ENCODE measurements at regions not wholly inside any gene's neighbourhood (a gene's known extent, or its start where the extent isn't known, plus 50 kb on each side); places are given as distances from the start of the nearest gene placed in this dataset.

DNA sequence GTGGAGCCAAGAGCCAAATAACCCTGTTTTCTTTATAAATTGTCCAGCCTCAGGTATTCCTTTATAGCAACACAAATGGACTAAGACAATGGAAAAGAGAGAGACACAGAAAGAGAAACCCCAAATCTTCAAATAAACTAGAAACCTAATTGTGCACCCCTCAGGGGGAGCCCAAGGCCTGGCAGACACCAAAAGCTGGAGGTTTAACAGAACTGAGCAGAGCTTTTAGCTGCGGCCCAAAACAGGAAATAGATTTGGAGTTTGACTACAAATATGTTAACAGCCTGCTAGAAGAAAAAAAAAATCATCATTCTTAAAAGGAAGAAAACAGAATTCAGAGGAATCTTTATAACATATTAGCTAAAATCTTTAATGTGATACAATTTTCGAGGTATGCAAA, 1135.0 kb downstream of the GATA3 start:
- no peak for FAIRE-seq

DNA sequence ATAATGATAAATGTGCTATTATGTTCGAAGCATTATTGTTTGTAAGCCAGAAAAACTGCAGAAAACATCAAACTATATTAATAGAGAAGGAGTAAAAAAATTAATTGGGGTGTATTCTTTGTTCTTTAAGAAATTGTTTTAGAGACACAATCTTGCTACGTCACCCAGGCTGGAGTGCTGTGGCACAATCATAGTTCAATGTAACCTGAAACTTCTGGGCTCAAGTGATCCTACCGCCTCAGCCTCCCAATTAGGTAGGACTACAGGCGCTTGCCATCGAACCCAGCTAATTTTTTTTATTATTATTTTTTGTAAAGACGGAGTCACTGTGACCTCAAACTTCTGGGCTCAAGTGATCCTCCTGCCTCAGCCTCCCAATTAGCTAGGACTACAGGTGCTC, 1138.6 kb downstream of the GATA3 start:
- FAIRE-seq = no peak

DNA sequence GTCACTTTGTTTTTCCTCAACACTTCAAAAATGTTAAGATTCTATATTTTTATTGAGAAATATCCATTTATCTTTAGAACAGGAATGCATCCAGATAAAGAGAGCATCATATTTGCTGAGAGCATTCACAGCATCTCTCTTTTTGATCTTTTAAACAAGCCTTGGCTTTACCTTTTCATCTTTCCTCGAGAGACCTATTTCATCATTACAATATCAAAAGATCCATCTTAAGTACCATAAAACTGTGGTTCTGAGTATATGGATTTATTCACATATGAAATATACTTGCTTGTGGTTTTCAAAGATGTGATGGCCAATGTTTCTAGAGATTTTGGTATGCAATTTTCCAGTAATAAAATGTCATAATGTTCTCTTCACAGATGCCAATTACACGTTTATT, 1140.9 kb downstream of the GATA3 start:
- FAIRE-seq = no peak

DNA sequence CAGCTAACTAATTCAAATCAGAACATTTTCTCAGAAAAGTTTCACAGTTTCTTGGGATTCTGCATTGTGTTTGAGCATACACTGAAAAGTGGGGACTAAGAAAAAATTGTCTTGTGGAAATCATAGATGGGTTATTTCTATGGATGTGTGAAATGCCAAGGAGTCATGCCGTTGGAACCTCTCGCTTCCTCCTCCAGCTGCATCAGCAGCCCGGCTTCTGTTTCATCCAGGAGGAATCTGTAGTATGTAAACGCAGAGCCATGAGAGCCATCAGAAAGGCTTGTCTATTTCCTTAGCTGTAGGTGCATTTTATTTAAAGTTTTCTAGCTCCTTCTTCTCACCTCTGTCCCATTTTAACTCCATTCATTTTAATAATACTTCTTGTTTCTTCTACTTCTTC, 1144.1 kb downstream of the GATA3 start:
- no peak for FAIRE-seq

DNA sequence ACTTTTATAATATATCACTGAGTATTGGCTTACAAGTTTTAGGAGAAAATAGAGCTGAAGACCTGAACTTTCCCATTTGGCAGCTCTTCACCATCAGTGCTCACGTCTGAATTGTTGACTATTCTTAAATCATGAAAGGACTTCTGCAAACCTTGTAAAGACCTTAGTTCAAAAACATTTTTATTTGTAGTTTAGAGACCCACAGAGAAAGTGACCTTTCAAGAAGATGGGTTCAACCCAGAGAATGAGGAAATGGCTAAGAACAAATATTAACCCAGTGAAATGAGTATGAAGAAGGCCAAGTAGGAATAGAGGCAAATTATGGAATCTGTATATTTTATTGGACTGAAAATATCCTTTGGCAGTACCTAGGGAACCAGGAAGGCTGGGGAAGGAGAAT, 1151.1 kb downstream of the GATA3 start:
- no peak for FAIRE-seq

DNA sequence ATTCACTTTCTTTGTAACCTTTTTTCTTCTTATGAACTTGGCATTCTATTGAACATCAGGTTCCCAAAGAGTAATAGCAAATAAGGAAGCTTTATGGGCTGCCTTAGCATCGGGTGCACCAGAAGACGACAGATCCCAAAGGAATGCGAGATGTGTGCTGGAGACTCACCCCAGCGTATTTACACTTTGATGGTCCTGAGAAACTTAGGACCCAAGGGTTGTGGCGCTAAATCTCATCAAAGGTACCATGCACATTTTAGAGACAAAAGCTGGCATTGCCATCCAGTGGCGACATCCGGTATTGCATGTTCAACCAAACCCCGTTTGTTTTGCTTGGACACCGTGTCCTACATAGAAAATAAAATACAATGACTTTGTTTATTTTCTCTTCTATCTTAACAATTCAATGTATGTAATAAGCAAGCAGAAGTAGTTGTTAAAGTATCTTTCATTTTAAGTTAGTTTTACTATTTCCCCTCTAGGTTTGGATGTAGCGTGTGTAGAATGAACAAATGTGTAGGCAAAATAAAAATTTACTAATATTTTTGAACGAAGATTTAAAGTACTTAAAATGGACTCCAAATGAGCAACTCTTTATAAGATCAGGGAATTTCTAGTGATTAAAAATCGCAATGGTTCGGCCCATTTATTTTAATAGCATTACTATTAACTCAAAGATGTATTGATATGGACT, 1154.8 kb downstream of the GATA3 start:
- FAIRE-seq = peak; percentile 96

DNA sequence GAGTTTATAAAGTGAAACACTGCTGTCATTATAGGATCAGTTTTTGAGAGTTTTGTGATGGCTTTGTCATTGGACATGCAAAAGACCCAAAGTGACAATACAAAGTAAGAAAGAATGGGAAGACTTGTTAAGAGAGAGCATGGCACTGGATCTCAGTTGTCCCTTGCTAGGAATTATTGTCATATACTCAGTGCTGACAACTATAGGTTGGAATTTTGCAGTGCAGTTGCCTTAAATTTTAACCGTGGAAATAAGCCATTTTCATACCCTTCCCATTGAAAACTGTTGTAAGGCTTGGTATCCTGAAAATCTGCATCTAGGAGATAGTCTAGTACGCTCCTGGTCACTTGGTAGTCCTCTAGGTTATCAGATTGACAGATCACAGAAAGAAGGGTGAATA, 1156.7 kb downstream of the GATA3 start:
- FAIRE-seq = no peak

DNA sequence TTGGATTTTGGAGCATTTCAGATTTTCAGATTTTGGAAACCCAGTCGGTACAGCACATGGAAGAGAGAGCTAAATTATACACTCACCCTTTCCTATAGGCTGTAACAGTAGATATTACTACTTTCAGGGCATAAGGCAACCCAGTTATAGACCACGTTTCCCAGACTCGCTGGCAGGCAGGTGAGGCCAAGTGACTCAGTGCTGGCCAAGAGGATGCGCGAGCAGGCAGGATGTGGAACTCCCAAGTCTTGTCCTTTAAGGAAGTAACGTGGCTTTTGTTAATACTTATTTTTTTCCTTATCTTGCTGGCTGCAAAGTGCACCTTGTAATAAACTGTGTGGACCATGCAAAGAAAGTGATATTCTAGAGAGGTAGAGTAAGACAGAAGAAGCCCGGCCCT, 1160.1 kb downstream of the GATA3 start:
- no peak for FAIRE-seq

DNA sequence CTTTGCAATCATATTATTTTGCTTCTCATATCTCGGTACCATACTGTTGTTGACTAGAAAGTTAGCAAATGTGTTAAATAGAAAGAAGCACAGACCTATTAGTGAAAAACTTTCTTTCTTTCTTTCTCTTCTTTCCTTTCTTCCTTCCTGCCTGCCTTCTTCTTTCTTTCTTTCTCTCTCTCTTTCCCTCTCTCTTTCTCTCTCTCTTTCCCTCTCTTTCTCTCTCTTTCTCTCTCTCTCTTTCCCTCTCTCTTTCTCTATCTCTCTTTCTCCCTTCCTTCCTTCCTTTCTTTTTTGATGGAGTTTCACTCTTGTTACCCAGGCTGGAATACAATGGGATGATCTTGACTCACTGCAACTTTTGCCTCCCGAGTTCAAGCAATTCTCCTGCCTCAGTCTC, 1160.6 kb downstream of the GATA3 start:
- FAIRE-seq = no peak

DNA sequence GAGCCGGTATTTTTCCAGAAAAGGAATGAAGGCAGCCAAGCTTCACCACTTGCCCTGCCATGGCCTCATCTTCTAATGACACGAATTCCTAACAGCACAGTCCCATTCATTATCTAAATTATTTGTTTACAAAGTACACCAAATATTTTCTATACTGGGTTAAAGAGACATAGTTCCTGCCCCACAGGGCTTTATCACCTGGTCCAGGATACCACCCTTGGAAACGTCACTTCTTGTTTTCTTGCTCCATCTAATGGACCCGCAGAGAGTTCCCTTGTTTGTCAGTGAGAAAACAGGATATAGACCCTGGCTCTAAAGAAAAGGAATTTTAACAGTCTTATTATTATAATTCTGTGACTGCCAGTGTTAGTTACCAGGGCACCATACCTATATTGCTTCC, 1165.4 kb downstream of the GATA3 start:
- FAIRE-seq = no peak

DNA sequence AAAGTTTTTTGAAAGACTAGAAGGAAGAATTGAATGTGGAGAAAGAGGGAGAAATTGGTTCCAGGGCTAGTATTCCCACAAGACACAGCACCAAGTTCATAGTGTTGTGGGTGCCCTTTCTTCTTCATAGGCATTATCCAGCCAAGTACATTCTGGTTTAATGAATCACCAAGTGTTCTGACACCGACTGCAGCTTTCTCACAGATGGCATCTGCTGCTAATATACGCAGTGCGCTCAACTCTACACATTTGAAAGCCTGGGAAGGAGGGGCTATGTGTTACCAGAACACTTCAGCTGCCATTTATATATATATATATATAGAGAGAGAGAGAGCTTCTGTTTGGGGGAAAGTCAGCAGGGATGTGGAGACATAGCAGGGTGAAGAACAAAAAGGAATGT, 1168.4 kb downstream of the GATA3 start:
- no peak for FAIRE-seq

DNA sequence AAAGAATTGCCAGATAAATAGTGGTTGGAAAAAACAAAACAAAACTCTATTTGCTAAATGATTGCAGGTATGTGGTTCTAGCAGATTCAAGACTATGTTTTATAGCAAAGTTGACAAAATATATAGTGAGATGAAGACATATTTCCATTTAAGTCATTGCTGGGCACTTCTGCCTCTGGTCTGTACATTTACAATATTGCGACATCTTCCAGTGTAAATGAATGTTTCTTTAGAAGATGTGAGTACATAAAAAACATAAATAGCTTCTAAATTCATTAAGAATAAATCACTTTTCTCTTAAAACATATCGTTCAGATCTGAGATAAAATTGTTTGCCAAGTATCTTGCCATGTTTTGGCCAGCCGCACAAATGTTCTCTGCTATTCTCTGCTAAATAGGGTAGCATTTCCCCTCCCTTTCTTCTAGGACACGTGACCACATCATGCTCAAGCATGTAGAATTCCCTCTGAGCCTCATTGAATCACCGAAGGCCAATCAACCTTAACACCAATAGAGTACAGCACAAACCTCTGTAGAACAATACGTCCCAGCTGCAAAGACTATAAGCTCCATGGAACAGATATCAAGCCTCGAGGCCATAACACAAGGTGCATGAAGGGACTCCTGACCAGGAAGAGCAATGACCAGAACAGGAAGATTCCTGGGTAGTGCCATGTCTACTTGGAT, 1173.3 kb downstream of the GATA3 start:
- FAIRE-seq = no peak

DNA sequence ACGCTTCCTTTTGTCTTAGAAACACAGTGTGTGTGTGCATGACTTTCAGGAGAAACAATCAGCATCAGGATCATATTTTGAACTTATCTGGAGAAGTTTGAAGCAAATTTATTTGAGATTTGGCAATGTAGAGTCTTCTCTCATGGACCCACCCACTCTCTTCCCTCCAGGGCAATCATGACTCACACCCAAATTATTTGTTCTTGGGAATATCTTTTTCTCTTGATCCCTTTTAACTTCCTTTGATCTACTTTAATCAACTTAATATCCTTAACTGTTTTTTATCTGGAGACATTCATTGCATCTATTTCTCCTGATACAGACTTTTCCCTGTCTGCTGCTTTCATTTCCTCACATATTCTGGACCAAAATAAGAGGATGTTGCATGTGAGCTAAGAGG, 1174.3 kb downstream of the GATA3 start:
- no peak for FAIRE-seq

DNA sequence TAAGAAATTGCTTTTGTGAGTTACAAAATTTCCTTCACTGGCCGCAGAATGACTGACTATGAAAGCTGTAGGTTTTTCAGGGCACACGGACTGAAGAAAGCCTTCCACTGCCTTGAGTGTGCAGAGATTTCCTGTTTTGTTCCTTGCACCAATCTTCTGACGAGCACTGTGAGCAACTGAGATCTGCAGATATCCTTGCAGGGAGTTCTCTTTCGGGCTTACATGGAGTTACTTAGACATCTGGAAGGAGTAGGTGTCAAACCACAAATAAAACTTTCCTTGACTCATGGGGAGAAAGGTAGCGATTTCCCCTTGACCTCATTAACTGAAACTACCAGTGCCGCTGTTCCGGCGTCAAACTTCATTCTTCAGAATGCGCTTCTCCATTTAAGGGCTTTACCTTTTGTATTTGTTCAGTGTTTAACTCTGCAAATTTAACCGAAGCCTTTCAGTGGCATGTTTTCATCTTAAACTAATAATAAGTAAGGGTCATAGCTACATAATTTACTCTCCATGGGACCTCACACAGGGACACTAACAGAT, 1175.3 kb downstream of the GATA3 start:
- FAIRE-seq = no peak

DNA sequence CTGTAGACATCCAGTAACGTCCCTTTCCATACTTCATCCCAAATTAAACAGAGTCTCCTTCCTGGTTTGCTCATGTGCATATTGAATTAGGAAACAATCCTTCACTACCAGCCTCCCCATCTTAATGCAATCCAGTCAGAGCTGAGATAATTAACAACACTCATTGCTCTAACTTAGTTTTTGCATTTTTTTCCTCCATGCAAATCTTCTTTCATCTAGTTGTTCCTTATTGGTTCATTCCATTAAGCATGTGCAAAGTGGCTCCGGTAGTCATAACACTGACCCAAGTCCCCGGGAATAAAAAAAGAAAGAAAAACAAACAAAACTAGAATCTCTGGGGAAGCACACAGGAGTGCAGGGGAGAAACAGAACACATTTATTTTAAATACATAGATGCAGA, 1176.1 kb downstream of the GATA3 start:
- FAIRE-seq = no peak

DNA sequence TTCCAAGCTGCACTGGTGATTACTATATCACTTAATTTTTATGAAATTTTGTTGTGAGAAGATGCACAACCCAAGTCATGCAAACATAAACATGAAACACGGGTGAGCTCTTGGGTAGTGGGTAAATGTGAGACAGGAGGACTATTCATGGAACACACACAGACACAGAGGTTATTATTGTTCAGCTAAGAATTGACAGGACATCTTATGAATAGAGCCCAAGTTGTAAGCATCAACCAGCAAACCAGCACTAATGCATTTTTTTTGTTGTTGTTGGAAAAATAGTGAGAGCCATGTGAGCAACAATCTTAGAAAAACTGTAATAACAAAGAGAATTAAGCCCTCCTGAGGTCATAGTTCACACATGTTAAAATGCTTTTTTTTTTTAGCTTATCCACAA, 1179.7 kb downstream of the GATA3 start:
- no peak for FAIRE-seq

DNA sequence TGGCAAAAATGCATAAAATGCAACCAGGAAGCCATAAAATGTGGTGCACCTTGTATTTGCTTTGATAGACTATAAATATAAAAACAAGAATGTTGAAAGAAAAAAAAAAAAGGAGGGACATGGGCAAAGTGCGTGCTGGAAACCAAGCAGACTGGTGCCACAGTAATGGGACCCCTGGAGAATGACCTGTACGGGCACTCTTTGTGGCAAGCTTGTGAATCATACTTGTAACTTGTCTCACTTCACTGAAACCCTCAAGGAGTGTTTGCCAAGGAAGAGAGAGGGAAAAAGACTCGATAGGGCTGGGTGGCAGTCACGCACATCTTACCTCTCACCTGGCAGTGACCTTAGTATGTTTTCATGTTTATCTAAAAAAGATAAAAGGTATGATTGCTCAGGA, 1183.6 kb downstream of the GATA3 start:
- FAIRE-seq = no peak

DNA sequence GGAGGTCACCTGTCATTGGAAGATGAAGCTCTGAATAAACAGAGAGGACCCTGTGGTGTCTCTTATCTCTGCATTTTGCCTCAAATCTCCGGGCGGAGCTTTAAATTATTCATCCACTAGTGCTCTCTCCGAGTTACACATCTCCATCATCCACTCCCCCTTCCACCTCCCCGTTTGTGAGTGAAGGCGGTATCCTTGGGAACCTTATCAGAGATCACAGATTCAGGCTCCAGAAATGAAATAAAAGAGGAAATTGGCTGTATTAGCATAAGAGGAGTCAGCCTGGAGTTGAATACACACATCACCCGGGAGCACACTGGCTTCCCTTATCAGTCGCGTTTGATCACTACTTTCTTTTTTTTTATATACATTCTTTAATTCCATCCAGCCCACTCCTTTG, 1184.8 kb downstream of the GATA3 start:
- FAIRE-seq = no peak

DNA sequence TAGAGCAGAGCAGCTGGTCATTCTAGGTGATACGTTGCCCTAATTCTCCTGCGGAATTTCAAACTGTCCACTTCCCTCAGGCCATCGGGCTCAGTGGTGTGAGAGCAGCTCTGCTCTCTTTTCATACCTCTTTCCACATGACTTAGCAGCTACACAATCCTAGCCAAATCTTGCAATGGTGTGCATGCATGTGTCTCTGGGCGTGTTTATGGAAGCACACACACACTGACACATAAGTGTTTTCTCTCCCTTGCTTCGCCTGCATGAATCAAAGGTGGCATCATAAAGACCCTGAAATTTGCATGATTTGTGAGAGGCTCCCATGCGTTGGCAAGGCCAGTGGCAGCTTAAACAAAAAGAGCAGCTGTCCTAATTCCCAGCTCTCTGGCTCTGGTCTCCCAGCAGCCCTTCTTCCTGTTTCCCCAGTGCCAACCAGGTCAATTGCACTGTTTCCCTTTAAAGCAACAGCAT, 1189.5 kb downstream of the GATA3 start:
- FAIRE-seq = no peak

DNA sequence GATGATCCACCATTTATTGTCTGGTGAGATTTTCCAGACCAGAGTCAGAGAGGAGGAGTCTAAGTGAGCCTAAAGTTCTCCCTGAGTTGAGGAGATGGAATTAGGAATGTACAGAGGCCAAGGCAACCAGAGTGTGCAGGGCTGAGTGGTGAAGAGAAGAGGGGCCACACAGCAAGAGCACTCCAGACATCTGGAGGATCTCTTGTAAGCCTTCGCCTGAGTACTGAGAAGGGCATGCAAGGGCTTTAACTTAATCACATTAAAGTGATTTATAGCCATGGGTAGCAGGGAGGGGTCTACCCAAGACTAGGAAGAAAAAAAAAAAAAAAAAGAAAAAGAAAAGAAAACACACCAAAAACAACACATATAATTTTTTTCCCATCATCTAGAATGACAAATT, 1190.4 kb downstream of the GATA3 start:
- FAIRE-seq = no peak

DNA sequence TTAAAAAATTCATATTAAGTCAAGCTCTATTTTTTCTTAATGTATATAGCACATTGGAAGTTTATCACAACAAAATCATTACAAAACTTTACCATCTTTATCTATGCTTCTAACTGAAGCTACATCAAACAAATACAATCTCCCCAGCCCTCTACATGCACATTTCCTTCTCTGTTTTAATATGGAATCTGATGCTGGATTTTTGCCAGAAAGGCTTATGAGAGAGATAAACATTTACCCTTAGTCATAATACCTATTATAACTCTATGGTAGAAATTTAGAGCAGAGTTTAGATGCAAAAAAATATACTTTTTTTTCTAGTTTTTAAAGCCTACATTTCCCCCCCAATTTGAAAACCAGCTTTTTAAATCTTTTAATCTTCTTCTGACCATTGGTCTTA, 1198.6 kb downstream of the GATA3 start:
- FAIRE-seq = no peak

DNA sequence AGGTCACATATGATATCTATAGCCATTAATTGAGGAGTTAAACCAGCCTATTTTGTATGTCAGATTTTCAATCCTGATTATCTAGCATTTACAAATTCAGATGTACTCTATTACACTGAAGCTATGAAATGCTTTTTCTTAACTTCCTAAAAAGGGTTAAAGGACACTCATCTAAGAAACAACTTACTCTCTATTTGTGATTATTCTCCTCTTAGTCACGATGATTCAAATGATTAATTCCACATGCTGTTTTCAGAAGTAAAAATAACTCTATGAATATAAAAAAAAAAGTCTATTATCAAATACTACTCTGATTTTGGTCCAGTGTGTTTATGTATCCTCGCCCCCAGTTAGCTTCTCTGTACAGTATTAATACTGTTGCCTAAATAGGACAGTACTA, 1199.9 kb downstream of the GATA3 start:
- no peak for FAIRE-seq

DNA sequence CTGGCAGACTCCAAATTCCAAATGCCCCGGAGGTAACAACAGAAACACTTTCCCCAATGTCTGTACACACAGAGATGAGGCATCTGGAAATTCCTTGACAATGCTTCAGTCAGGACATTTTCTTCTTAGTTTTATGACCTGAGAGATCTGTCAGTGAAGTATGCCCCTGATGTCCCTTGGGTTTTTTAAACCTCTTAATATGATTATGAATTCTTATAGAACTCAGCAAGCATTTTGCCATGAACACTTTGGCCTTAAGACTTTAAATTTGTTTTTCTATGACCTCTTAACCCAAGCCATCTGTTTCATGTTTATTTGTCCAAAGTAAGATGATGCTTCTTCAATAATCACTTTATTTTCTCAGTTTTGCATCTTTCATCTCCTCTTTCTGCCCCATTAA, 1206.2 kb downstream of the GATA3 start:
- FAIRE-seq = no peak

DNA sequence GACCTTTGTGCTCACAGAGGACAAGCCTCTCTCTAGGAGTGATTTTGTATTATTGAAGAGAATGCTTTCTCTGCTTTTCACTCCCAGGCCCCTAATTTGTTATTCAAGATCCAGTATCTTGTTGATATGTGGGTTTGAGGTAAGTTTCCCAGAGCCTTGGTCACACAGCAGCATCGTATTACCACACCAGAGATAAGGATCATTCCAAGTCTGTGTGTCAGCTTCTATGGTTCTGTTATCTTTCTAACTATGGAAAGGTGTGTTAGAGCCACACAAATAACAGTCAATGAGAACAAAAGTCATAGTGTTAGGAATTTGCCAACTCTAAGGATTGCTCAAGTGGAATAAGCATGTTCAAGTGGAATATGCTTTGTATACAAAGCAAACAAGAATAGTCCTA, 1208.3 kb downstream of the GATA3 start:
- FAIRE-seq = no peak

DNA sequence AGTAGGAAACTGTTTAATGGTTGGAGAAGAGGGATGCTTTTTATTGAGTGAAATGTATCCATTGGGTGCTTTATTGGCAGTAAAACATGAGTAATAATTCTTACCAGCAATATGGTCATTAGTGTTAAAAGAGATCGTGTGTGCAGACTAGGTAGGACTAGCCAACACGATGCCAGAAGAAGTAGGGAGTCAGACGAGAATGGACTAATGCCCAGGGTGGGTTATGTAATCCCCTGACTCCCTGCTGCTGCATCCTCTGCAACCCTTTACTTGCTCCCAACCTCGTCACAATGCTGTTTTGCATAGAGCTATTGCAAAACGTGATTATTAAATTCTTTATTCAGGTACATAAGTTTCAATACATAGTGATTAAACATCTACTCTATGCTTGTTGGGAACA, 1213.7 kb downstream of the GATA3 start:
- no peak for FAIRE-seq
